ENCODE measurements at regions not wholly inside any gene's neighbourhood (a gene's known extent, or its start where the extent isn't known, plus 50 kb on each side); places are given as distances from the start of the nearest gene placed in this dataset.

DNA sequence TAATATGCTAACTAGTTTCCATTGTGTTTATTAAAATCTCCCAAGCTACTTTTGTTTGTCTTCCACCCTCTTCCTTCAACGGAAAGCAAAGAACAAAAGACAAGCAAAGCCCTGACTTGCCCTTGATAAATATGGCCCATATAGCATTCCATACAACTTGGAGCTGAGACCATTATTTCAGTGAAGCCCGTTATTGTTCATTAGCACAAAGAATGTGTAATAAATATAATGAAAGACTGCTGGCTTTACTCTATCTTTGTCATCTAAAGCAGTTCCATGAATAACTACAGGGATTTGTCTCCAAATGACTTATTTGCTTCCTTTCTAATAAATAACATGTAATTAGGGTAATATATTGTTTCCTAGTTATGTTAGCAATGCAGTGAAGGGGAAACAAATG is 270.7 kb upstream of the TLE4 start:
- WGBS, 2 donors (ENCODE audit: low coverage in 1 of 2), result 45 to 54% methylated on average over 2 of the region's 2 CpGs
- in situ Hi-C loops (cut with MboI; ENCODE audit: low pct_ligation_motif_present in 1 of 4, low pct_unique_long_range_greater_than_20kb in 1 of 4, low sequenced_read_pairs in 3 of 4), result no loop called here
- intact Hi-C loops (cut with DNase I; ENCODE audit: low total_unique reads), result no loop called here
- no peak overlapping the region for H3K27ac ChIP-seq
- H3K27me3 ChIP-seq, result no peaks in the 10 kb centered on the region
- H3K4me1 ChIP-seq, result no peaks in the 10 kb centered on the region
- no peak for TF ChIP-seq POLR2A (IDR thresholded peaks at IDR 0.05)
- TF ChIP-seq EP300 (IDR thresholded peaks at IDR 0.05; ENCODE audit: low read depth), result no peak
- TF ChIP-seq POLR2AphosphoS5 (IDR thresholded peaks at IDR 0.05), result no peak
- TF ChIP-seq, protein P1, sequence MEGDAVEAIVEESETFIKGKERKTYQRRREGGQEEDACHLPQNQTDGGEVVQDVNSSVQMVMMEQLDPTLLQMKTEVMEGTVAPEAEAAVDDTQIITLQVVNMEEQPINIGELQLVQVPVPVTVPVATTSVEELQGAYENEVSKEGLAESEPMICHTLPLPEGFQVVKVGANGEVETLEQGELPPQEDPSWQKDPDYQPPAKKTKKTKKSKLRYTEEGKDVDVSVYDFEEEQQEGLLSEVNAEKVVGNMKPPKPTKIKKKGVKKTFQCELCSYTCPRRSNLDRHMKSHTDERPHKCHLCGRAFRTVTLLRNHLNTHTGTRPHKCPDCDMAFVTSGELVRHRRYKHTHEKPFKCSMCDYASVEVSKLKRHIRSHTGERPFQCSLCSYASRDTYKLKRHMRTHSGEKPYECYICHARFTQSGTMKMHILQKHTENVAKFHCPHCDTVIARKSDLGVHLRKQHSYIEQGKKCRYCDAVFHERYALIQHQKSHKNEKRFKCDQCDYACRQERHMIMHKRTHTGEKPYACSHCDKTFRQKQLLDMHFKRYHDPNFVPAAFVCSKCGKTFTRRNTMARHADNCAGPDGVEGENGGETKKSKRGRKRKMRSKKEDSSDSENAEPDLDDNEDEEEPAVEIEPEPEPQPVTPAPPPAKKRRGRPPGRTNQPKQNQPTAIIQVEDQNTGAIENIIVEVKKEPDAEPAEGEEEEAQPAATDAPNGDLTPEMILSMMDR (IDR thresholded peaks at IDR 0.05), result no peak
- no peaks in the 10 kb centered on the region for H3K36me3 ChIP-seq
- H3K9me3 ChIP-seq, result no peaks in the 10 kb centered on the region
- no peak overlapping the region for H3K4me3 ChIP-seq
- no peak for DNase-seq

DNA sequence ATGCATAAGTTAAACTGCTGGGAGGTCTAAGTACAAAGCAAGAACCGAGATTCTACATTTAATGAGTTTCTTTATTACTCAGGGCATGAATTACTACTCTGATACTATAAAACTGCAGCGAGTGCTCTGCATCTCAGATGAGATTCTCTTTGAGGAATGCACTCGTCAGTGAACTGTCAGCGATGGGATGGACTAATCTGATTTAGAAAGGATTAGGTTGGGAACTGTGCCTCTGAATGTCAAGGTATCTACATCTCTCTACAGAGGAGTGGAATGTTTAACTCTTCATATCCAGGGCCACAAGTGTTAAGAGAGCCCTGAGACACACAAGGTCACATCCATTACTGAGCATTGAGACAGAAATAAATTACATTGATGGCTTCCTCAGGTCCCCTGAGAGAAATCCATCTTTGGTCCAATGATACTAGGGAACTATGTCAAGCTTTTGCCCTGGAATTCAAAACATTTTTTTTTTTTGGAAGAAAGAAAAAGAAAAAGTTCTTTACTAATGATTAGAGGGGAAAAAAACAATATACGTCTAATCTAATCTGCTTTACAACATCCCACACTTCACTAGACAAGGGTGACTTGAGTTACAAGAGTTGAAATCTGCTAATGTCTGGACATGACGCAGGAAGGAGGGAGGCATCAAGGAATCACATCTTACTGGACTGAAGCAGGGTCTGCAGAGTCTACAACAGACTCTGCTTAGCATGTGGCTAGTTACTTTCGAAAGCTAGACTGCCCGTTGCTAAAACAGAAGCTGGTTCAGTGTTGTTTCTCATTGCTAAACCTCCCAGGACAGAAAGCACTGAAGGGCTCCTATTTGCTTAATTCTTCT is 270.0 kb upstream of the TLE4 start:
- H3K27me3 ChIP-seq, result no peaks in the 10 kb centered on the region
- no peaks in the 10 kb centered on the region for H3K4me1 ChIP-seq
- TF ChIP-seq, protein P1 (IDR thresholded peaks at IDR 0.05), result no peak
- TF ChIP-seq EP300 (IDR thresholded peaks at IDR 0.05; ENCODE audit: low read depth) (no peak), POLR2A (IDR thresholded peaks at IDR 0.05) (no peak), POLR2AphosphoS5 (IDR thresholded peaks at IDR 0.05) (no peak)
- intact Hi-C loops (cut with DNase I; ENCODE audit: low total_unique reads) (no loop called here), in situ Hi-C loops (cut with MboI; ENCODE audit: low pct_ligation_motif_present in 1 of 4, low pct_unique_long_range_greater_than_20kb in 1 of 4, low sequenced_read_pairs in 3 of 4) (no loop called here)
- no peaks in the 10 kb centered on the region for H3K9me3 ChIP-seq
- DNase-seq, result no peak
- 49 to 54% methylated on average over 4 to 8 of the region's 8 CpGs for WGBS, 2 donors (ENCODE audit: low coverage in 1 of 2)
- no peak overlapping the region for H3K4me3 ChIP-seq
- H3K27ac ChIP-seq, result no peak overlapping the region
- no peaks in the 10 kb centered on the region for H3K36me3 ChIP-seq

DNA sequence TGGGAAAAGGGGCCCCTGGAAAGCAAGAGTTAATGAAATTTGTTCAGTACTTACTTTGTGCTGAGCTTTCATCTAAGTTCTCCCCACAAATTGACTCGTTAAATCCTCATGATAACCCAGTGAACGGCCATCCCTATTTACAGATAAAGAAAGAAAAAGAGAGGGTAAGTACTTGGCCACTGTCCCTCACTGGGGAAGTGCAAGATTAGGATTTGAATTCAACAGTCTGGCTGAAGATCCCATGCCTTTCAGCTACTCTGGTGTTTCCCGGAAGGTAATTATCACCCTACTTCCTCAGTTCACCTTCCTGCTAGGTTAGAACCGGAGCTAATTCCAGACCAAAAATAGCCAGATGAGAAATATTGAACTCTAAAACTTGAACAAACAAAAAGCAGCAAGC is 269.2 kb upstream of the TLE4 start:
- intact Hi-C loops (cut with DNase I; ENCODE audit: low total_unique reads), result no loop called here
- Histone ChIP-seq H3K4me3 (no peak overlapping the region), H3K27ac (no peak overlapping the region), H3K9me3 (no peaks in the 10 kb centered on the region), H3K36me3 (no peaks in the 10 kb centered on the region), H3K27me3 (no peaks in the 10 kb centered on the region), H3K4me1 (no peaks in the 10 kb centered on the region)
- no peak for DNase-seq
- in situ Hi-C loops (cut with MboI; ENCODE audit: low pct_ligation_motif_present in 1 of 4, low pct_unique_long_range_greater_than_20kb in 1 of 4, low sequenced_read_pairs in 3 of 4), result no loop called here
- WGBS, 2 donors (ENCODE audit: low coverage in 1 of 2), result 62 to 66% methylated on average over 3 to 4 of the region's 4 CpGs
- TF ChIP-seq EP300 (IDR thresholded peaks at IDR 0.05; ENCODE audit: low read depth) (no peak), POLR2A (IDR thresholded peaks at IDR 0.05) (no peak), POLR2AphosphoS5 (IDR thresholded peaks at IDR 0.05) (no peak)
- TF ChIP-seq, protein P1 (IDR thresholded peaks at IDR 0.05), result no peak

DNA sequence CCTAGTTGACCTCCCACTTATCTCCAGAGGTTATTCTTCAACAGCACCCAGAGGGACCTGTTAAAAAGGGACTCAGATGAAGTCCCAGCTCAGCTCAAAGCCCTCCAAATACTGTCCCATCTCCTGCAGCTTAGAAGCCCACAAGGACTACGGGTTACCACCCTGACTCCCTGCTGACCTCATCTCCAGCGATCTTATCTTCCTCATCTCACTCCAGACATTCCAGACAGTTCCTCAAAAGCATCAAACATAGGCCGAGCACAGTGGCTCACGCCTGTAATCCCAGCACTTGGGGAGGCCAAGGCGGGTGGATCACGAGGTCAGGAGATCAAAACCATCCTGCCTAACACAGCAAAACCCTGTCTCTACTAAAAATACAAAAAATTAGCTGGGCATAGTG is 263.8 kb upstream of the TLE4 start:
- H3K36me3 ChIP-seq, result no peaks in the 10 kb centered on the region
- TF ChIP-seq, protein P1 (IDR thresholded peaks at IDR 0.05), result no peak
- TF ChIP-seq EP300 (IDR thresholded peaks at IDR 0.05; ENCODE audit: low read depth) (no peak), POLR2A (IDR thresholded peaks at IDR 0.05) (no peak), POLR2AphosphoS5 (IDR thresholded peaks at IDR 0.05) (no peak)
- H3K4me1 ChIP-seq, result no peaks in the 10 kb centered on the region
- WGBS, 2 donors (ENCODE audit: low coverage in 1 of 2), result 80 to 88% methylated on average over 1 to 6 of the region's 6 CpGs
- no peaks in the 10 kb centered on the region for H3K27me3 ChIP-seq
- no peak overlapping the region for H3K4me3 ChIP-seq
- H3K9me3 ChIP-seq, result no peaks in the 10 kb centered on the region
- intact Hi-C loops (cut with DNase I; ENCODE audit: low total_unique reads) (no loop called here), in situ Hi-C loops (cut with MboI; ENCODE audit: low pct_ligation_motif_present in 1 of 4, low pct_unique_long_range_greater_than_20kb in 1 of 4, low sequenced_read_pairs in 3 of 4) (no loop called here)
- DNase-seq, result no peak
- H3K27ac ChIP-seq, result no peak overlapping the region

All from transverse colon (tissue), 4 donors.